ENCODE measurements at regions not wholly inside any gene's neighbourhood (a gene's known extent, or its start where the extent isn't known, plus 50 kb on each side); places are given as distances from the start of the nearest gene placed in this dataset.

GRCh38 chr6:126897758-126898157 is 220.7 kb upstream of the RSPO3 start:
- no peak overlapping the region for H3K27ac Mint-ChIP-seq
- CTCF ChIA-PET: no interaction called here
- POLR2A ChIA-PET: no interaction called here
- H3K36me3 Mint-ChIP-seq: no peaks in the 10 kb centered on the region
- TF ChIP-seq TCF7 (CRISPR knock-in tag; IDR thresholded peaks at IDR 0.05; ENCODE audit: low read depth) (no peak), HMGA2 (CRISPR knock-in tag; IDR thresholded peaks at IDR 0.05) (no peak), NR1H2 (CRISPR knock-in tag; IDR thresholded peaks at IDR 0.05) (no peak), FOXK1 (CRISPR knock-in tag; IDR thresholded peaks at IDR 0.05) (no peak), CREB1 (CRISPR knock-in tag; IDR thresholded peaks at IDR 0.05) (no peak), TP53 (CRISPR knock-in tag; IDR thresholded peaks at IDR 0.05) (no peak), NFE2L1 (CRISPR knock-in tag; IDR thresholded peaks at IDR 0.05) (no peak), SP1 (CRISPR knock-in tag; conservative IDR thresholded peaks at IDR 0.05) (no peak), ZNF416 (CRISPR knock-in tag; IDR thresholded peaks at IDR 0.05) (no peak), USF1 (CRISPR knock-in tag; IDR thresholded peaks at IDR 0.05) (no peak), AR (CRISPR knock-in tag; IDR thresholded peaks at IDR 0.05) (no peak)
- H3K4me3 Mint-ChIP-seq: no peak overlapping the region
- ATAC-seq: no peak
- H3K27me3 Mint-ChIP-seq (ENCODE audit: low read depth): no peaks in the 10 kb centered on the region; the same call in 1 of the 2 replicates
- DNase-seq (ENCODE audit: low spot score): no peak
- H3K4me1 Mint-ChIP-seq: no peaks in the 10 kb centered on the region
- H3K9me3 Mint-ChIP-seq: no peaks in the 10 kb centered on the region; the same call in 1 of the 2 replicates

- no peak for ATAC-seq
Observed at GRCh38 chr6:126904176-126904575, 214.3 kb upstream of the RSPO3 start.

More at GRCh38 chr6:126904176-126904575, 214.3 kb upstream of the RSPO3 start:
- no peaks in the 10 kb centered on the region for H3K27me3 Mint-ChIP-seq (ENCODE audit: low read depth)
- no peaks in the 10 kb centered on the region for H3K4me1 Mint-ChIP-seq
- no peak for DNase-seq (ENCODE audit: low spot score)
- no peaks in the 10 kb centered on the region for H3K9me3 Mint-ChIP-seq
- ChIA-PET POLR2A (no interaction called here), CTCF (no interaction called here)
- no peak for TF ChIP-seq NR2C2 (CRISPR knock-in tag; IDR thresholded peaks at IDR 0.05)
- no peak for TF ChIP-seq MAX (CRISPR knock-in tag; IDR thresholded peaks at IDR 0.05)
- TF ChIP-seq TEAD4 (CRISPR knock-in tag; IDR thresholded peaks at IDR 0.05): no peak
- TF ChIP-seq ZBTB21 (CRISPR knock-in tag; IDR thresholded peaks at IDR 0.05; ENCODE audit: borderline replicate concordance): no peak
- TF ChIP-seq PREB (CRISPR knock-in tag; IDR thresholded peaks at IDR 0.05; ENCODE audit: borderline replicate concordance): no peak
- TF ChIP-seq FOXP4 (CRISPR knock-in tag; IDR thresholded peaks at IDR 0.05): no peak
- TF ChIP-seq ATF2 (CRISPR knock-in tag; IDR thresholded peaks at IDR 0.05; ENCODE audit: borderline replicate concordance, low read depth): no peak
- no peak for TF ChIP-seq SMAD4 (CRISPR knock-in tag; IDR thresholded peaks at IDR 0.05)
- TF ChIP-seq E2F5 (CRISPR knock-in tag; IDR thresholded peaks at IDR 0.05): no peak
- TF ChIP-seq ZNF416 (CRISPR knock-in tag; IDR thresholded peaks at IDR 0.05): no peak
- H3K36me3 Mint-ChIP-seq: no peaks in the 10 kb centered on the region
- H3K4me3 Mint-ChIP-seq: no peak overlapping the region
- no peak overlapping the region for H3K27ac Mint-ChIP-seq

All from WTC11 (cell line).